SK-N-SH treated with all-trans-retinoic acid at 6 μM for 48 hours (cell line): ENCODE measurements at regions not wholly inside any gene's neighbourhood (a gene's known extent, or its start where the extent isn't known, plus 50 kb on each side); places are given as distances from the start of the nearest gene placed in this dataset.

ENCODE experiments used
- ARNTL ChIP-seq: fragments of 450-650 bp; formaldehyde crosslinking; IDR thresholded peaks from 2 replicates; pipeline ENCODE4 v1.5.0; 2020; ENCODE audit warnings: low read depth, mild to moderate bottlenecking, moderate library complexity, borderline replicate concordance
- ESRRG ChIP-seq: fragments of 250-450 bp; sonication (Bioruptor Pico); IDR thresholded peaks from 2 replicates; pipeline ENCODE4 v1.6.1; 2021; ENCODE audit warnings: mild to moderate bottlenecking
- PATZ1 ChIP-seq: fragments of 250-450 bp; sonication (Bioruptor Pico); IDR thresholded peaks from 2 replicates; pipeline ENCODE4 v1.8.0; 2020; ENCODE audit warnings: mild to moderate bottlenecking, moderate library complexity, borderline replicate concordance
- PPARA ChIP-seq: fragments of 250-450 bp; sonication (Bioruptor Pico); IDR thresholded peaks from 2 replicates; pipeline ENCODE4 v1.5.0; 2020; ENCODE audit warnings: mild to moderate bottlenecking, borderline replicate concordance
- ZNF8 ChIP-seq: fragments of 450-650 bp; formaldehyde crosslinking; IDR thresholded peaks from 2 replicates; pipeline ENCODE4 v1.5.0; 2020; ENCODE audit warnings: mild to moderate bottlenecking, moderate library complexity

GRCh38 chr3:25069970-25070369, 358.1 kb upstream of the RARB start:
- TF ChIP-seq ZNF8 (CRISPR knock-in tag) (no peak), ESRRG (CRISPR knock-in tag) (no peak), PATZ1 (CRISPR knock-in tag) (no peak), ARNTL (CRISPR knock-in tag) (no peak), PPARA (CRISPR knock-in tag) (no peak)
